HAP-1 (cell line): ENCODE measurements at regions not wholly inside any gene's neighbourhood (a gene's known extent, or its start where the extent isn't known, plus 50 kb on each side); places are given as distances from the start of the nearest gene placed in this dataset.

Experiments used
- DNase-seq, 2 experiments: peaks; one replicate each; pipeline ENCODE4 v3.0.0-alpha.2; 2016 to 2020; ENCODE audit warnings: low spot score in 2 of 2
- H3K27me3 ChIP-seq: fragments of 250-450 bp; sonication (Bioruptor Pico); 2 replicates; pipeline ENCODE4 v1.5.1; 2020; ENCODE audit warnings: low read depth, mild to moderate bottlenecking, moderate library complexity
- H3K36me3 ChIP-seq: fragments of 250-450 bp; sonication (Bioruptor Pico); replicated peaks from 2 replicates; pipeline ENCODE4 v1.5.1; 2020; ENCODE audit warnings: mild to moderate bottlenecking
- H3K4me1 ChIP-seq: fragments of 250-450 bp; sonication (Bioruptor Pico); 2 replicates; pipeline ENCODE4 v1.5.1; 2020; ENCODE audit warnings: mild to moderate bottlenecking
- H3K4me3 ChIP-seq: fragments of 250-450 bp; sonication (Bioruptor Pico); 2 replicates; pipeline ENCODE4 v1.5.1; 2020; ENCODE audit warnings: mild to moderate bottlenecking, moderate library complexity
- H3K9me3 ChIP-seq: fragments of 250-450 bp; sonication (Bioruptor Pico); 2 replicates; pipeline ENCODE4 v1.5.1; 2020; ENCODE audit warnings: mild to moderate bottlenecking, moderate library complexity
- in situ Hi-C: fragments of 300-500 bp; cut with MboI; formaldehyde crosslinking; loops from 3 replicates; pipeline ENCODE4 v1.14.3; 2020; ENCODE audit warnings: low sequenced_read_pairs, inconsistent platforms, mixed read lengths

GRCh38 chr14:31934767-31935266 lies 142.3 kb upstream of the ARHGAP5 start:
- Histone ChIP-seq H3K4me1 (peaks cover 21% of the 10 kb centered on the region), H3K4me3 (no peak overlapping the region), H3K27me3 (no peaks in the 10 kb centered on the region), H3K9me3 (no peaks in the 10 kb centered on the region), H3K36me3 (no peaks in the 10 kb centered on the region)
- peak; percentile 85 to 99 for DNase-seq
- in situ Hi-C loops = loop anchor here (10.0 kb wide), 1 partner anchor 320 kb away; no protein-coding TSS in a partner anchor

DNA sequence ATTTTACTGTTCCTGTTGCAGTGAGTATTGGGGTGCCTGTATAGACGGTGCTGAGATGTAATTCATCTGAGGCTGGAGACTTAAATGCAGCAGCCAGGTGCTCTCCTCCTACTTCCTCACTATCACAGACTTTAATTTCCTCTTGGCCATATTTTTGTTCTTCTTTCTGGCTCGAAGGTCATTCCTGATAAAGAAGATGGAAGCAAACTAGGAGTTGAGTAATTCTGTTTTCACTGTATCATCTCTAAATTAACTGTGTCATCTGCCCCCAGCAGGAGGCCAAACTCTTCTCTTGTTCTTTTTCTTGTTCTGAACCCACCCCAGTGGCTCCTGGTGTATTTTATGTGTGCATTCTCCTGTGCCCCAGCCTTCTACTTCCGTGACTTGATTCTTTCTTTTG lies 141.7 kb upstream of the ARHGAP5 start:
- in situ Hi-C loops = loop anchor here (10.0 kb wide), 1 partner anchor 319 kb away; no protein-coding TSS in a partner anchor
- DNase-seq = no peak
- H3K27me3 ChIP-seq = no peaks in the 10 kb centered on the region
- H3K9me3 ChIP-seq = no peaks in the 10 kb centered on the region
- peaks cover 21% of the 10 kb centered on the region for H3K4me1 ChIP-seq
- no peaks in the 10 kb centered on the region for H3K36me3 ChIP-seq
- H3K4me3 ChIP-seq = no peak overlapping the region

DNA sequence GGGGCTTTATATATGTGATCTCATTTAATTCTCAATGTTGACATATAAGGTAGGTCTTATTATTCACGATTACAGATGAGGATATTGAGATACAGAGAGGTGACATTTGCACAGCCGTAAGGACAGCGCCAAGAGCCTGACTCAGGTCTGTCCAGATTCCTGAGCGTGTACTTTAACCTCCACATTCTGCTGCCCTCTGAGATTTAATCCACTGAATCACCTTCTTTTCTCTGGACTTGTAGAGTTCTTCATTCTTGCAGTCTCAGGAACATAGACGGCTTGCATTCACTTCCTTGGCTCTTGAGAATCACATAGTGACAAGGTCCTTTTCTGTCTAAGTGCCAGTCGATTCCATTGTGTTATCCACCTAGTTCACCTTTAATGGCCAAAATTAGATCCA lies 141.0 kb upstream of the ARHGAP5 start:
- no peak for DNase-seq
- H3K36me3 ChIP-seq = no peaks in the 10 kb centered on the region
- H3K27me3 ChIP-seq = no peaks in the 10 kb centered on the region
- in situ Hi-C loops = loop anchor here (10.0 kb wide), 1 partner anchor 319 kb away; no protein-coding TSS in a partner anchor
- H3K9me3 ChIP-seq = no peaks in the 10 kb centered on the region
- no peak overlapping the region for H3K4me3 ChIP-seq
- peaks cover 21% of the 10 kb centered on the region for H3K4me1 ChIP-seq

- no peak for DNase-seq
Observed at GRCh38 chr14:31937730-31938346, 139.3 kb upstream of the ARHGAP5 start.

GRCh38 chr14:31939934-31940333 lies 137.2 kb upstream of the ARHGAP5 start:
- in situ Hi-C loops = loop anchor here (10.0 kb wide), 1 partner anchor 315 kb away; no protein-coding TSS in a partner anchor
- no peaks in the 10 kb centered on the region for H3K9me3 ChIP-seq
- no peaks in the 10 kb centered on the region for H3K27me3 ChIP-seq
- peaks cover 10% of the 10 kb centered on the region for H3K4me1 ChIP-seq
- no peak overlapping the region for H3K4me3 ChIP-seq
- no peak for DNase-seq
- H3K36me3 ChIP-seq = no peaks in the 10 kb centered on the region

More at GRCh38 chr14:31937730-31938346, 139.3 kb upstream of the ARHGAP5 start:
- H3K36me3 ChIP-seq = no peaks in the 10 kb centered on the region
- H3K4me3 ChIP-seq = no peak overlapping the region
- peaks cover 21% of the 10 kb centered on the region for H3K4me1 ChIP-seq
- no peaks in the 10 kb centered on the region for H3K9me3 ChIP-seq
- H3K27me3 ChIP-seq = no peaks in the 10 kb centered on the region
- in situ Hi-C loops = loop anchor here (10.0 kb wide), 1 partner anchor 317 kb away; no protein-coding TSS in a partner anchor

- no peaks in the 10 kb centered on the region; the same call in 1 of the 2 replicates for H3K4me1 ChIP-seq
- no peak for DNase-seq
Observed at GRCh38 chr14:31941487-31941886, 135.6 kb upstream of the ARHGAP5 start.

GRCh38 chr14:31942166-31942841 lies 134.8 kb upstream of the ARHGAP5 start:
- H3K36me3 ChIP-seq = no peaks in the 10 kb centered on the region
- no peaks in the 10 kb centered on the region for H3K27me3 ChIP-seq
- no peaks in the 10 kb centered on the region; the same call in 1 of the 2 replicates for H3K4me1 ChIP-seq
- DNase-seq = no peak
- no peaks in the 10 kb centered on the region for H3K9me3 ChIP-seq
- in situ Hi-C loops = no loop called here
- H3K4me3 ChIP-seq = no peak overlapping the region

More at GRCh38 chr14:31941487-31941886, 135.6 kb upstream of the ARHGAP5 start:
- no peaks in the 10 kb centered on the region for H3K9me3 ChIP-seq
- H3K36me3 ChIP-seq = no peaks in the 10 kb centered on the region
- in situ Hi-C loops = no loop called here
- no peaks in the 10 kb centered on the region for H3K27me3 ChIP-seq
- H3K4me3 ChIP-seq = no peak overlapping the region

GRCh38 chr14:31943217-31943799 lies 133.8 kb upstream of the ARHGAP5 start:
- Histone ChIP-seq H3K4me1 (no peaks in the 10 kb centered on the region; the same call in 1 of the 2 replicates), H3K36me3 (no peaks in the 10 kb centered on the region), H3K9me3 (no peaks in the 10 kb centered on the region), H3K4me3 (no peak overlapping the region), H3K27me3 (no peaks in the 10 kb centered on the region)
- in situ Hi-C loops = no loop called here
- DNase-seq = no peak

GRCh38 chr14:31943861-31944255 lies 133.2 kb upstream of the ARHGAP5 start:
- no peaks in the 10 kb centered on the region for H3K36me3 ChIP-seq
- no peak overlapping the region for H3K4me3 ChIP-seq
- H3K4me1 ChIP-seq = no peaks in the 10 kb centered on the region; the same call in 1 of the 2 replicates
- no peaks in the 10 kb centered on the region for H3K27me3 ChIP-seq
- in situ Hi-C loops = no loop called here
- no peaks in the 10 kb centered on the region for H3K9me3 ChIP-seq
- no peak for DNase-seq

DNA sequence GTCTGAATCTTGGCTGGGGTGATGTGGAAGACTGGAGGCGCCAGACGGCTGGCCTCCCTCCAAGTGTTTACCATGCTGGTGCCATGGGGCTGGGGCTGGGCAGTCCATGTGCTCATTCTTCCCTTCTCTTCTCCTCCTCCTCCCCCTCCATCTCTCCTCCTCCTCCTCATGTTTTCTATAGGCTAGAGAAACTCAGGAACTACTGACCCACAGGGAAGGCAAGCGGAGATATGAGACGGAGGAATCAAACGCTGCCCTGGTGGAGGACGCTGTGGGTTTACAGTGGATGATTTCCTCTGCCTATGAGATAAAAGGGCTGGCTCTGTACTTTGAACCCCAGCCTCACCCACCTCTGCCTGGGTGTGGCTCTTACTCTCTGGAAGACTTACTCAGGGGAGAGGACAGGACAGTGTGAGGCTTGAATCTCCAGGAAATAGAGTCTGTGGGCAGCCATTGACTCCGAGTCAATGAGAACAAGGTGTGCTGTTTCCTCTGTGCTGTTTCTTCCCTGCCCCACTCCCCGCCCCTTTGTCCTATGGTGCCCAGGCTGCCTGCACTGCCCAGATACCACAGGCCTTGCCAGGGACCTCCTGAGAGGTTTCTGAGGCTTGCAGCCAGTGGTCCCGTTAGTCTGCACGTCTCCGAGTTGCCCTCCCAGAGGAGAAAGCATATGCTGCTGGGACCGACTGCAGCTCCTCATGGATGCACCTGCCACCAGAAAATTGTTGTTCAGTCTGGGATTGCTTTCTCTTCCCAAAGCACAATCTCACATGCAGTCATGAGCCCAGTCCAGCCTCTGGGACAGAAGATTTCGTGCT lies 132.6 kb upstream of the ARHGAP5 start:
- Histone ChIP-seq H3K4me1 (no peaks in the 10 kb centered on the region; the same call in 1 of the 2 replicates), H3K36me3 (no peaks in the 10 kb centered on the region), H3K4me3 (no peak overlapping the region), H3K27me3 (no peaks in the 10 kb centered on the region), H3K9me3 (no peaks in the 10 kb centered on the region)
- DNase-seq = no peak
- in situ Hi-C loops = no loop called here

GRCh38 chr14:31945074-31945613 lies 132.0 kb upstream of the ARHGAP5 start:
- Histone ChIP-seq H3K4me1 (no peaks in the 10 kb centered on the region; the same call in 1 of the 2 replicates), H3K9me3 (no peaks in the 10 kb centered on the region), H3K27me3 (no peaks in the 10 kb centered on the region), H3K36me3 (no peaks in the 10 kb centered on the region), H3K4me3 (no peak overlapping the region)
- in situ Hi-C loops = no loop called here
- no peak for DNase-seq

DNA sequence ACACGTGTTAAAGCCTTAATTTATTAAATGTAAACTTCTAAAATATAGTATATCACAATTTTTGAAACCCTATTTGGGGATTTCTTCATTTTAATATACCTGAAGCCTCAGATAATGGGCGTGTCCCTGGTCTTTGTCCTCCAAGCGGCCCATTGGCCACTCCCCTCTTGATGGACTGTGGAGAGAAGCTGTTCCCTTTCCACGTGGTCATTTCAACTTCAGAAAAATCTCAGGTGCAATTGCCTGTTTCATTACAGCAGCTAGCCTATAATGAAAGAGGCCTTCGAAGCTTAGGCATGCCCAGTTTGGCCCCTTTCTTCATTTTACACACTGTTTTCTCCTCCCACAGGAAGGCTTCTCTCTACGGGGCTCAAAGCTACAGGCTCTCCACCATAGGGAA lies 131.4 kb upstream of the ARHGAP5 start:
- no peak overlapping the region for H3K4me3 ChIP-seq
- H3K36me3 ChIP-seq = no peaks in the 10 kb centered on the region
- in situ Hi-C loops = no loop called here
- no peaks in the 10 kb centered on the region for H3K9me3 ChIP-seq
- H3K27me3 ChIP-seq = no peaks in the 10 kb centered on the region
- H3K4me1 ChIP-seq = peaks cover 4% of the 10 kb centered on the region
- DNase-seq = no peak

GRCh38 chr14:31947076-31947475 lies 130.0 kb upstream of the ARHGAP5 start:
- DNase-seq = no peak

More at GRCh38 chr14:31947076-31947475, 130.0 kb upstream of the ARHGAP5 start:
- Histone ChIP-seq H3K4me3 (no peak overlapping the region), H3K4me1 (peaks cover 12% of the 10 kb centered on the region), H3K36me3 (no peaks in the 10 kb centered on the region), H3K27me3 (no peaks in the 10 kb centered on the region), H3K9me3 (no peaks in the 10 kb centered on the region)
- in situ Hi-C loops = no loop called here
